HG02970 (cell line): ENCODE measurements at regions not wholly inside any gene's neighbourhood (a gene's known extent, or its start where the extent isn't known, plus 50 kb on each side); places are given as distances from the start of the nearest gene placed in this dataset.
"Not testable (repeated sequence)": the region's sequence is repeated elsewhere in the genome, so short reads cannot be mapped to it uniquely, and the experiment has no call there.

Experiments
- ATAC-seq: cut with Tn5 transposase; IDR thresholded peaks from one replicate; pipeline ENCODE4 v1.9.1; 2021; ENCODE audit warnings: mild to moderate bottlenecking, moderate library complexity, moderate number of reproducible peaks; ENCODE audit not compliant: unreplicated experiment, low FRiP score

- ATAC-seq: no peak
Measured at GRCh38 chr16:17947165-17947564, 389.4 kb downstream of the NPIPA8 start.

- no peak for ATAC-seq
Measured at GRCh38 chr16:17945080-17945601, 391.4 kb downstream of the NPIPA8 start.

- ATAC-seq: no peak
Measured at GRCh38 chr16:17944345-17944744, 392.2 kb downstream of the NPIPA8 start.

- no peak for ATAC-seq
Measured at GRCh38 chr16:17942067-17942466, 394.5 kb downstream of the NPIPA8 start.

- no peak for ATAC-seq
Measured at GRCh38 chr16:17940584-17941364, 395.8 kb downstream of the NPIPA8 start.

GRCh38 chr16:17939723-17940122 lies 396.8 kb downstream of the NPIPA8 start:
- no peak for ATAC-seq

GRCh38 chr16:17939122-17939536 lies 397.4 kb downstream of the NPIPA8 start:
- ATAC-seq: no peak

GRCh38 chr16:17938546-17938945 lies 398.0 kb downstream of the NPIPA8 start:
- no peak for ATAC-seq

- no peak for ATAC-seq
Measured at GRCh38 chr16:17936766-17937402, 399.7 kb downstream of the NPIPA8 start.

- no peak for ATAC-seq
Measured at GRCh38 chr16:17930280-17930679, 406.3 kb downstream of the NPIPA8 start.

GRCh38 chr16:17926866-17927399 lies 409.6 kb downstream of the NPIPA8 start:
- no peak for ATAC-seq

GRCh38 chr16:17926461-17926860 lies 410.1 kb downstream of the NPIPA8 start:
- ATAC-seq: no peak

GRCh38 chr16:17925761-17926160 lies 410.8 kb downstream of the NPIPA8 start:
- ATAC-seq: no peak

GRCh38 chr16:17921357-17921978 lies 415.1 kb downstream of the NPIPA8 start:
- no peak for ATAC-seq

- no peak for ATAC-seq
Measured at GRCh38 chr16:17917316-17918019, 419.1 kb downstream of the NPIPA8 start.

GRCh38 chr16:17915791-17916190 lies 420.7 kb downstream of the NPIPA8 start:
- ATAC-seq: no peak

GRCh38 chr16:17914168-17914567 lies 422.4 kb downstream of the NPIPA8 start:
- no peak for ATAC-seq

- not testable (repeated sequence) for ATAC-seq
Measured at GRCh38 chr16:17911578-17911977, 425.0 kb downstream of the NPIPA8 start.

GRCh38 chr16:17906626-17907025 lies 429.9 kb downstream of the NPIPA8 start:
- not testable (repeated sequence) for ATAC-seq

- no peak for ATAC-seq
Measured at GRCh38 chr16:17901309-17901708, 430.5 kb upstream of the XYLT1 start.
